Loucy (cell line): ENCODE measurements at regions not wholly inside any gene's neighbourhood (a gene's known extent, or its start where the extent isn't known, plus 50 kb on each side); places are given as distances from the start of the nearest gene placed in this dataset.

Experiments used
- EZH2phosphoT487 ChIP-seq: fragments of 200-600 bp; IDR thresholded peaks from 2 replicates; pipeline ENCODE4 v1.6.1; 2018; ENCODE audit warnings: antibody characterized with exemption, mild to moderate bottlenecking, moderate library complexity, borderline replicate concordance
- TF ChIP-seq, protein P1 (sequence below): fragments of 200-600 bp; sonication (generic); conservative IDR thresholded peaks from 2 replicates; pipeline ENCODE4 v1.5.1; 2014; ENCODE audit warnings: mild to moderate bottlenecking, antibody characterized with exemption, low read length

DNA sequence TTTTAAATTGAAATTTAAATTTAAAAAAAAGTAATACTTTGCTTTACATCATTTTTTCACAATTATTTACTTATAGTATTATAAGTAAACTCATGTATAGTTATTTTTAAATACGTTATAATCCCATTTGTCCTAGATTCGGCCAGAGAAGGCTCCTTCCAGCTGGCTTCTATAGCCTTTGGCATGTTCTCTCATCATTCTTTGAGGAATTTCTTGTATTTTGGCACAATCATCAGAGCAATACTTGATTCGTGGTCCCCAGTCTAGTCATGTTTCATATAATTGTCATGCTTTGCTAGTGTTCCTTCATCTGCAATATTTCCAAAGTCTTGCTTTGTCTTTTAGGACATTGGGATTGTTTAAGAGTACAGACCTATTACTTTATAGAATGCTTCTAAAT lies 1037.9 kb upstream of the AGA start:
- TF ChIP-seq, protein P1, sequence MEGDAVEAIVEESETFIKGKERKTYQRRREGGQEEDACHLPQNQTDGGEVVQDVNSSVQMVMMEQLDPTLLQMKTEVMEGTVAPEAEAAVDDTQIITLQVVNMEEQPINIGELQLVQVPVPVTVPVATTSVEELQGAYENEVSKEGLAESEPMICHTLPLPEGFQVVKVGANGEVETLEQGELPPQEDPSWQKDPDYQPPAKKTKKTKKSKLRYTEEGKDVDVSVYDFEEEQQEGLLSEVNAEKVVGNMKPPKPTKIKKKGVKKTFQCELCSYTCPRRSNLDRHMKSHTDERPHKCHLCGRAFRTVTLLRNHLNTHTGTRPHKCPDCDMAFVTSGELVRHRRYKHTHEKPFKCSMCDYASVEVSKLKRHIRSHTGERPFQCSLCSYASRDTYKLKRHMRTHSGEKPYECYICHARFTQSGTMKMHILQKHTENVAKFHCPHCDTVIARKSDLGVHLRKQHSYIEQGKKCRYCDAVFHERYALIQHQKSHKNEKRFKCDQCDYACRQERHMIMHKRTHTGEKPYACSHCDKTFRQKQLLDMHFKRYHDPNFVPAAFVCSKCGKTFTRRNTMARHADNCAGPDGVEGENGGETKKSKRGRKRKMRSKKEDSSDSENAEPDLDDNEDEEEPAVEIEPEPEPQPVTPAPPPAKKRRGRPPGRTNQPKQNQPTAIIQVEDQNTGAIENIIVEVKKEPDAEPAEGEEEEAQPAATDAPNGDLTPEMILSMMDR, result no peak
- no peak for TF ChIP-seq EZH2phosphoT487
